OCI-LY3 (cell line): ENCODE measurements at regions not wholly inside any gene's neighbourhood (a gene's known extent, or its start where the extent isn't known, plus 50 kb on each side); places are given as distances from the start of the nearest gene placed in this dataset.

Source experiments
- CTCF ChIP-seq: fragments of 200-600, 300-600 bp; sonication (generic); IDR thresholded peaks from 2 replicates; pipeline ENCODE4 v1.5.1; 2014; ENCODE audit warnings: antibody characterized with exemption, low read length, low read depth
- EZH2phosphoT487 ChIP-seq: fragments of 200-600 bp; shearing (Covaris generic); IDR thresholded peaks from 2 replicates; pipeline ENCODE4 v1.6.1; 2018; ENCODE audit warnings: antibody characterized with exemption, mixed run types, low read depth

GRCh38 chr3:157829786-157830185 is 276.4 kb downstream of the SHOX2 start:
- TF ChIP-seq CTCF: no peak
- no peak for TF ChIP-seq EZH2phosphoT487
